Embryonic facial prominence (tissue), 1 donor: ENCODE measurements at regions not wholly inside any gene's neighbourhood (a gene's known extent, or its start where the extent isn't known, plus 50 kb on each side); places are given as distances from the start of the nearest gene placed in this dataset.
"Not testable (repeated sequence)": the region's sequence is repeated elsewhere in the genome, so short reads cannot be mapped to it uniquely, and the experiment has no call there.

Source experiments
- DNase-seq: peaks from one replicate; pipeline ENCODE4 v3.0.0-alpha.2; 2016; ENCODE audit errors: extremely low spot score

DNA sequence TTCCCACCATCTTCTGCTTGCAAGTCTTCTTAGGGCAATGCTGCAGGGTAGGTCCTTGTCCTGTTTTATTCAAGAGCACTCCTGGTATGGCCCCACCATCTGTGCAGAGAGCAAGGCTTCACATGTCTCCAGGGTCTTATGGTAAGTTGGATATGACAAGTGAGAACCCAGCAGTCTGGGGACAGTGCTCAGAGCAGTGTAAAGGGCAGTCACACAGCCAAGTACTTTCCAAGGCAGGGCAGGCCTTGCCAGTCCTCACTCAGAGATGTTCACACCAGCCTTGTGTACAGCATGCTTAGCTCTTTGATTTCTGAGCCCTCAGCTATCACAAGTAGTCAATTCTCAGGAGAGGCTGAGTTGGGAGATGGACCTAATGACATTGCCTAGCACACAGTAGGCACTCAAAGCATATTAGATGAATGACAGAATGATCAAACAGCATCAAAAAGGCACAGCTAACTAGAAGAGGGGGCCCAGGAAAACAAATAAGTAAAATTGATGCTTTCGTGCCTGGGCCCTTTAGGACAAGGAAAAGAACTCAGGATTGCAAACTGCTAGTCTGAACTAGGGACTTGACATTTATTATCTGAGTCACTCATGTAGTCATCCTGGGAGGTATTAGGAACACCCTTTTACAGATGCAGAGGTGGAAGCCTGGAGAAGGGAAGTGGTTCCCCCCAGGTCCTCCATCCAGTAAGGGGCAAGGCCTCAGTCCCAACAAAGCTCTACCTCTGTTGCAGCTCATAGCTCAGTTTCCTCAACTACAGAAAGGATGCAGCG, 86.7 kb upstream of the CTAGE1 start:
- no peak for DNase-seq

DNA sequence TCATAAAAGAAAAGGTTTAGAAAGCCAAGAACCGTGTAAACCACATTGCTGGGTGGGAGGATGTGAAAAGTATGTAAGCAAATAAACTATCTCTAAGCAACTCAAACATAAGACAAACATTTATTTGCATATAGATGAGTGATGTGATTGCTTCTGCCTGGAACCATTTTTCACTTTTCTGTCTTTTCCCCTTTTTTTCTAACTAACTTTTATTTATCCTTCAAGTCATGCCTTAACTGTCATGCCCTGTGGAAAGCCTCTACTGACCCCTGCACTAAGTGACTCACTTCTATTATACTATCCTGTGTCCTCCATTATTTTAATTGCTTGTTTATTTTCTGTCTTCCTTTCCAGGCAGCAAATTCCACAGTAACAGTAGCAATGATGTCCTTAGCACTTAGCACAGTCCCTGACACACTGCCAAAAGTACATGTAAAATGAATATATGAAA, 87.5 kb upstream of the CTAGE1 start:
- DNase-seq = no peak

- no peak for DNase-seq
Measured at GRCh38 chr18:22507055-22507454, 89.3 kb upstream of the CTAGE1 start.

DNA sequence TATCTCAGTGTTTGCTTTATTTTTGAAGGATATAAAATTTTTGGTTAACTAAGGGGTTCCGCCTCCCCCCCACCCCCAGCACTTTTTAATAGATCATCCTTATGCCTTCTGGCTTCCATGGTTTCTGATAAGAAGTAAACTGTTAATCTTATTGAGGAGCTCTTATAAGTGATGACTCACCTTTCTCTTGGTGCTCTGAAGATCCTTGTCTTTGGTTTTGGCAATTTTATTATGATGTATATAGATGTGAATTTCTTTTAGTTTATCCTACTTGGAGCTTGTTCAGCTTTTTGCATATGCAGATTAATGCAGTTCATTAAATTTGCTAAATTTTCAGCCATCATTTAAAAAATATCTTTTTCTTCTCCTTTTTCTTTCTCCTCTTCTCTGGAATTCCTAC, 91.7 kb upstream of the CTAGE1 start:
- DNase-seq = no peak

DNA sequence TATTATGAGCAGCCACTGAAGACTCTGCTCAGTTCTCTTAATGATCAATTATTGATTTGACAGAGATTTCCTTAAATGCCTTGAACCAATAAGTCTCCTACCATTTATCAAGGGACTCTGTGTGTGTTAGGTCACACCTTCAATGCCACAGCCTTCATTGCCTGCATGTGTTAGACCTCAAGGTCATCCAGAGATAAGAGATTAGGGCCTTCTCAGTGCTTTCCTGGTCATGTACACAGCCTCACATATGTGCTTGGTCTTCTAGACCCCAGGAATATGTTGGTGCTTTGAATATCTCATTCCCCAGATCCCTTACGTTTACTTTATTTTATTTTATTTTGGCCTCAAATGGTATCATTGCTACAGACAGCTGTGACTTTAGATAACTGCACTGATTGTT, 93.0 kb upstream of the CTAGE1 start:
- no peak for DNase-seq

DNA sequence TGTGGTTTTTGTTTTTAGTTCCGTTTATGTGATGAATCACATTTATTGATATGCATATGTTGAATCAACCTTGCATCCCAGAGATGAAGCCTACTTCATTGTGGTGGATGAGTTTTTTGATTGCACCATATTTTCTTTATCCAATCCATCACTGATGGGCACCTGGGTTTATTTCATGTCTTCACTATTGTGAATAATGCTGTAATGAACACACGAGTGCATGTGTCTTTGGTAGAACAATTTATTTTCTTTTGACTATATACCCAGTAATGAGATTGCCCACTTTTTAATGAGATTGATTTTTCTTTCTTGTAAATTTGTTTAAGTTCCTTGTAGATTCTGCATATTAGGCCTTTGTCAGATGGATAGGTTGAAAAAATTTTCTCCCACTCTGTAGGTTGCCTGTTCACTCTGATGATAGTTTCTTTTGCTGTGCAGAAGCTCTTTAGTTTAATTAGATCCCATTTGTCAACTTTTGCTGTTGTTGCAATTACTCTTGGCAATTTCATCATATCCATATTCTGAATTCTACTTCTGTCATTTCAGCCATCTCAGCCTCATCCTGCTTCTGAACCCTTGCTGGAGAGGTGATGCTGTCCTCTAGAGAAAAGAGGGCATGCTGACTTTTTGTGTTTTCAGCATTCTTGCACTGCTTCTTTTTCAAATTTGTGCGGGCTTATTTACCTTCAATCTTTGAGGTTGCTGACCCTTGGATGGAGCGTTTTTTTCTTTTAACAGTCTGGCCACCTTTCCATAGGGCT, 96.2 kb upstream of the CTAGE1 start:
- DNase-seq = no peak

DNA sequence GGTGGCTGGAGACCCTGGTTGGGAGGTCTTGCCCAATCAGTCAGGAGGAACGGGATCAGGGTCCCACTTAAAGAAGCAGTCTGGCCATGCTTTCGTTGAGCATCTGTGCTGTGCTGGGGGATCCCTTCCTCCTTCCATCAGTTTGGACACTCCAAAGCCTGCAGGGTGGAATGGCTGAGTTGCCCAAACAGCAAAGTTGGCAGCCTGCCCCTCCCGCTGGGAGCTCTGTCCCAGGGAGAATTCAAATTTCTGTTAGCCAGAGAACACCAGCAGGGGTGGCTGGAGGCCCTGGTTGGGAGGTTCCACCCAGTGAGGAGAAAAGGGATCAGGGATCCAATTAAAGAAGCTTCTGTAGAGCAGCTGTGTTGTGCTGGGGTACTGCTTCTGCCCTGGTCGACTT, 96.9 kb upstream of the CTAGE1 start:
- DNase-seq = no peak

GRCh38 chr18:22515250-22515649, 97.5 kb upstream of the CTAGE1 start:
- no peak for DNase-seq

GRCh38 chr18:22517356-22517755, 99.6 kb upstream of the CTAGE1 start:
- no peak for DNase-seq

DNA sequence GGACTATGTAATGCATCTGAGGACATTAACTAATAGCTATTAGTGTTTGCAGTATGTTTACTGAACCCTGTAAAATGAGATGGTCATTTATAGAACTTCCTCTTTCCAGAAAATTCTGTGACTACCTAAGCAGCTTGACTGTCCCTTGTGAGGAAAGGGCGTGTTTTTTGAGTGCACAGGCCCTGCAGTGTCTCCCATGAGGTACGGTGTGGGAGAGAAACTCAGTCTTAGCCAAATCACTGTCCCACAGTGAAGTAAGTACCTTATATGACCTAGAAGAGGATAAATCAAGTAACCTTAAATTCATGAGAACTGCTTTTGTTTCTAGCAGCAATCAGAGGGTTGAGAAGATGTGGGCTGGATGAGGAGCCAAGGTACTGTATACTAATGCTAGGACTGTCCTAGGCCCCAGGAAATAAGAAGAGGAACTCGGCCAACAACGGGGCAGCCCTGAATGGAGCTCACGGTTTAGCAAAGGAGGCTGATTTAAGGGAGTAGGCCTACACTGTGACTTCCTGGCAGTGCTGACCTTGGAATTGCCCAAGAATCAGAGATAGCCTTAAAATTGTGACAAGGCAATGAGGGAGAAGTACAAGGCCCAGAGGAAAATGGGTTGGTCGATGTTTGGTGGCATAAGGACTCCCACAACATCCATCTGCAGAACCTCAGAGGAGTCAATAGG, 103.5 kb upstream of the CTAGE1 start:
- DNase-seq = no peak

DNA sequence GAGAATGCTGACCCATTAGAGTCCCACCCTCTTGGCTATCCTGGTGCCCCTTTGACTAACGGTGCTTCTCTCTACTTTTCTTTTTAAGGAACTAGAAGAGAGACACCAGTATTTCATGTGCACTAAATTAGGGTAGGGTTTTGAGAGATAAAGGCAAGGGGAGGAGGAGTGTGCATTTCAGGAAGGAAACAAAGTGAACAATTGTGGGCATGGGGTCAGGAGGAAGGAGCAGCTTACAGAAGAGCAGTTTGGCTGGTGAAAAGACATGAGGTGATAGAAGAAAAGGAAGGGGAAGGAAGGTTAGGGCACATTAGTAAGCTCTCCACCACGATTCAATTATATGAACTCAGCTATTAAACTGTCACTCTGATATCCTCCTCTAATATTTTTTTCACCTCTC, 105.8 kb upstream of the CTAGE1 start:
- DNase-seq = no peak

- DNase-seq = no peak
Measured at GRCh38 chr18:22524783-22525182, 107.1 kb upstream of the CTAGE1 start.

DNA sequence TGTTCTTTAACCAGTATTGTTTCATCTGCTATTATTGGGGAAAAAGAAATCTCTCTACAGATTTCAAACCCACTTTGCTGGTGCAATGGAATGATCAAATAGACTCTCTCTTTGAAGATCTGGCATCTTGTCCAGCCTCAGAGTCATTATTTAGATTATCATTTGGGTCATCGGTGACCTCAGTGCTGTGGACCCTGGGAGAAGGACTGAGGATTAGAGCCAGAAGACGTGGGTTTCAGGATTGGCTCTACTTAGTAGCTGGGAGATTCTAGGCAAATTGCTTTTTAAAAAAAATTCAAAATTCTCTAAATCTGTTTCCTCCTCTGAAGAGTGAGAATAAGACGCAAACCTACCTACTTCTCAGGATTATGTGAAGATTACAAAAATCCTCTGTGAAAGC, 107.6 kb upstream of the CTAGE1 start:
- no peak for DNase-seq

GRCh38 chr18:22525883-22526282, 108.2 kb upstream of the CTAGE1 start:
- no peak for DNase-seq

- no peak for DNase-seq
Measured at GRCh38 chr18:22528291-22528690, 110.6 kb upstream of the CTAGE1 start.

DNA sequence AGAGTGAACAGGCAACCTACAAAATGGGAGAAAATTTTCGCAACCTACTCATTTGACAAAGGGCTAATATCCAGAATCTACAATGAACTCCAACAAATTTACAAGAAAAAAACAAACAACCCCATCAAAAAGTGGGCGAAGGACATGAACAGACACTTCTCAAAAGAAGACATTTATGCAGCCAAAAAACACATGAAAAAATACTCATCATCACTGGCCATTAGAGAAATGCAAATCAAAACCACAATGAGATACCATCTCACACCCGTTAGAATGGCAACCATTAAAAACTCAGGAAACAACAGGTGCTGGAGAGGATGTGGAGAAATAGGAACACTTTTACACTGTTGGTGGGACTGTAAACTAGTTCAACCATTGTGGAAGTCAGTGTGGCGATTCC, 117.0 kb upstream of the CTAGE1 start:
- DNase-seq = not testable (repeated sequence)

GRCh38 chr18:22536558-22536957, 118.8 kb upstream of the CTAGE1 start:
- no peak for DNase-seq

DNA sequence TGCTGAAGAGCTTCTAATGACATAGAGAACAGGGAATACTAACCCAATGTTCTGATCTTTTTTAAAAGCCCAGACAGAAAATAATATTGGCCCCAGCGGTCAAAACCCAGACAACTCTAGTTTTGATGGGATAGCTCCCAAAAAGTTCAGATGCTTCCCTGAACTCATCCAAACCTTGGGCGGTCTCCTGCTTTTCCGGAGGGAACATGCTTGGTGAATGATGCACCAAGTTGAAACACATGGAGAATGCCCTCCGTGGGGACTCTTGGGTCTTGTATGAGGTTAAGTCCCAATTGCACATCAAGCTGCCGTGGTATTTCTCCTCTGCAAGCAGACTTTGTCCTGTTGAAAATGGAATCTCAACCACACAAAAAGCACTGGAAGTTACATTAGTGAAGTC, 120.7 kb upstream of the CTAGE1 start:
- no peak for DNase-seq

- no peak for DNase-seq
Measured at GRCh38 chr18:22539051-22539765, 121.5 kb upstream of the CTAGE1 start.

GRCh38 chr18:22541232-22541631, 123.5 kb upstream of the CTAGE1 start:
- no peak for DNase-seq

GRCh38 chr18:22542406-22542835, 124.7 kb upstream of the CTAGE1 start:
- no peak for DNase-seq

DNA sequence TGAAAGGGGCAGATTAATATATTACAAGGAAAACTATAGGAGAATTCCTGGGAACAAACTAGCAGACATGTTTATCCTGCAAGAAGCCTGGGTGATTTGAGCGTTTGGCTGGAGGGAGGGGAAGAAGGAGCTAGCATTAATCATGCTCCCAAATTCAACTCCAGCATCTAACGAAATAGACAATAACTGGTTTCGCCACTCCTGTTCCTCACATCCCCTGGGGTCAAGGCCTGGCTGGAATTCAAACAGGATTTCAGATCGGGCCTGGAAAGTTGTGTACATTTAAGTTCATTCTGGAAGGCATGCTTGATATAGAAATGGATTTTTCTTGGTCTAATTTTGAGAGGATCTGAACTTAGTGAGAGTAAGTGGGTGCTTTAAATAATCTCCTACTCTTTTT, 126.1 kb upstream of the CTAGE1 start:
- no peak for DNase-seq
